HepG2 (cell line): ENCODE measurements at regions not wholly inside any gene's neighbourhood (a gene's known extent, or its start where the extent isn't known, plus 50 kb on each side); places are given as distances from the start of the nearest gene placed in this dataset.

Experiments used
- ATAC-seq: fragments of 200-7000 bp; cut with Tn5 transposase; 3 replicates; pipeline ENCODE4 v1.9.1; 2020; ENCODE audit warnings: mild to moderate bottlenecking, moderate library complexity
- BruUV-seq: library from RNA; stranded (reverse); fragments of 400-500 nt; replicated peaks from 2 replicates; lab custom pipeline; 2021; lab: Mats Ljungman, UMichigan
- CTCF ChIA-PET: fragments of 300-600 bp; formaldehyde crosslinking; extraction: SDS; loops from one replicate; lab custom pipeline; 2021; ENCODE audit warnings: low total read pairs, inconsistent platforms, low intra/inter-chr PET ratio; lab: Yijun Ruan, JAX
- POLR2A ChIA-PET: fragments of 350-600 bp; sonication (Branson Sonifier 250); formaldehyde crosslinking; loops from one replicate; lab custom pipeline; 2020; ENCODE audit warnings: antibody characterized with exemption, inconsistent platforms; lab: Yijun Ruan, JAX
- DNase-seq: peaks from one replicate; pipeline ENCODE4 v3.0.0-alpha.2; 2015; ENCODE audit warnings: low spot score
- FAIRE-seq: peaks from 3 replicates; lab custom pipeline; 2011; peaks lifted over from hg19 to GRCh38; lab: Jason Lieb, UNC
- H2AFZ ChIP-seq: one replicate; pipeline ENCODE4 v1.6.1; 2011; ENCODE audit warnings: low read length, inconsistent platforms
- H3K27ac ChIP-seq: fragments of 300-600 bp; 3 replicates; pipeline ENCODE4 v1.8.0; 2011; ENCODE audit warnings: mixed run types, mild to moderate bottlenecking, mixed read lengths, low read length, inconsistent platforms; ENCODE audit not compliant: insufficient read depth; ENCODE audit errors: extremely low read length
- H3K27me3 ChIP-seq, 2 experiments: fragments of 200-600 bp in 1 of 2; 2 replicates in 1 of 2; 3 replicates in 1 of 2; pipeline versions ENCODE4 v1.6.0 to v1.8.0; 2011; ENCODE audit warnings: low read length in 2 of 2, mild to moderate bottlenecking in 2 of 2, moderate library complexity in 2 of 2, inconsistent platforms in 1 of 2; ENCODE audit not compliant: insufficient read depth in 2 of 2, control insufficient read depth in 1 of 2
- H3K36me3 ChIP-seq, 2 experiments: fragments of 200-600 bp in 1 of 2; replicated peaks in 1 of 2; 2 replicates in 1 of 2; 3 replicates in 1 of 2; pipeline versions ENCODE4 v1.5.1 to v1.8.0; 2011; ENCODE audit warnings: low read length in 2 of 2, inconsistent platforms in 1 of 2; ENCODE audit not compliant: insufficient read depth in 2 of 2, control insufficient read depth in 1 of 2
- H3K4me1 ChIP-seq: 2 replicates; pipeline ENCODE4 v1.5.1; 2012; ENCODE audit warnings: low read length, inconsistent platforms; ENCODE audit not compliant: insufficient read depth
- H3K4me2 ChIP-seq: 2 replicates; pipeline ENCODE4 v1.6.0; 2011; ENCODE audit warnings: low read depth, low read length, inconsistent platforms
- H3K4me3 ChIP-seq, 3 experiments: fragments of 200-600 bp in 1 of 3; sonication (generic), shearing (Covaris generic) in 1 of 3; replicated peaks in 1 of 3; 2 replicates each; pipeline ENCODE4 v1.5.1; 2011 to 2016; ENCODE audit warnings: low read length in 3 of 3, inconsistent platforms in 2 of 3, low read depth in 2 of 3, mild to moderate bottlenecking in 2 of 3, control low read depth in 1 of 3, mixed read lengths in 1 of 3; ENCODE audit not compliant: insufficient read depth in 1 of 3
- H3K79me2 ChIP-seq: one replicate; pipeline ENCODE4 v1.6.1; 2011; ENCODE audit warnings: low read length, inconsistent platforms; ENCODE audit not compliant: insufficient read depth
- H3K9ac ChIP-seq: 2 replicates; pipeline ENCODE4 v1.6.0; 2011; ENCODE audit warnings: mild to moderate bottlenecking, low read depth, low read length, inconsistent platforms; ENCODE audit not compliant: insufficient read depth
- H3K9me3 ChIP-seq: 2 replicates; pipeline ENCODE4 v1.5.1; 2012; ENCODE audit warnings: mild to moderate bottlenecking, low read length
- H4K20me1 ChIP-seq: 2 replicates; pipeline ENCODE4 v1.6.0; 2011; ENCODE audit warnings: inconsistent platforms, mild to moderate bottlenecking, low read length, moderate library complexity; ENCODE audit not compliant: insufficient read depth
- CAMTA2 ChIP-seq: sonication (generic); formaldehyde crosslinking; IDR thresholded peaks from 2 replicates; pipeline ENCODE4 v1.4.0; 2020; ENCODE audit warnings: mild to moderate bottlenecking, missing genetic modification reagents, borderline replicate concordance
- MAFF ChIP-seq: IDR thresholded peaks from 2 replicates; pipeline ENCODE4 v1.6.1; 2011; ENCODE audit warnings: low read depth, low read length, improper control_type of control experiment
- SMAD1 ChIP-seq: sonication (generic); formaldehyde crosslinking; IDR thresholded peaks from 2 replicates; pipeline ENCODE4 v1.4.0; 2020; ENCODE audit warnings: missing genetic modification reagents, low read depth, mild to moderate bottlenecking, borderline replicate concordance
- ZBTB3 ChIP-seq: sonication (generic); formaldehyde crosslinking; IDR thresholded peaks from 2 replicates; pipeline ENCODE4 v1.4.0; 2020; ENCODE audit warnings: low read depth, mild to moderate bottlenecking, moderate library complexity, missing genetic modification reagents, borderline replicate concordance
- ZNF589 ChIP-seq: sonication (generic); formaldehyde crosslinking; conservative IDR thresholded peaks from 2 replicates; pipeline ENCODE4 v1.8.0; 2022; ENCODE audit warnings: mild to moderate bottlenecking, moderate library complexity, missing genetic modification reagents
- in situ Hi-C: cut with HindIII; loops from 2 replicates; pipeline ENCODE4 v1.10.0; 2017; ENCODE audit warnings: low pct_unique_long_range_greater_than_20kb; ENCODE audit not compliant: extremely low pct_ligation_motif_present
- intact Hi-C: fragments of 100-400 bp; cut with micrococcal nuclease; formaldehyde crosslinking; loops from one replicate; pipeline ENCODE4 v1.10.0; 2022; ENCODE audit not compliant: unreplicated experiment
- TF ChIP-seq, protein P1 (sequence below): sonication (generic); formaldehyde crosslinking; IDR thresholded peaks from 2 replicates; pipeline ENCODE4 v1.9.0; 2022; ENCODE audit warnings: low read depth, missing genetic modification reagents
- TF ChIP-seq, protein P2 (sequence below): sonication (generic); formaldehyde crosslinking; IDR thresholded peaks from 2 replicates; pipeline ENCODE4 v1.4.0; 2020; ENCODE audit warnings: missing genetic modification reagents
- TF ChIP-seq, protein P3 (sequence below): sonication (generic); formaldehyde crosslinking; IDR thresholded peaks from 2 replicates; pipeline ENCODE4 v1.5.0; 2020; ENCODE audit warnings: missing genetic modification reagents
- TF ChIP-seq, protein P4 (sequence below): sonication (generic); formaldehyde crosslinking; IDR thresholded peaks from 2 replicates; pipeline ENCODE4 v1.4.0; 2020; ENCODE audit warnings: missing genetic modification reagents, borderline replicate concordance
- TF ChIP-seq, protein P5 (sequence below): sonication (generic); formaldehyde crosslinking; IDR thresholded peaks from 2 replicates; pipeline ENCODE4 v1.8.1; 2023; ENCODE audit warnings: missing genetic modification reagents, inconsistent platforms, borderline replicate concordance
- TF ChIP-seq, protein P6 (sequence below): sonication (generic); formaldehyde crosslinking; IDR thresholded peaks from 2 replicates; pipeline ENCODE4 v1.8.1; 2023; ENCODE audit warnings: mild to moderate bottlenecking, moderate library complexity, missing genetic modification reagents

DNA sequence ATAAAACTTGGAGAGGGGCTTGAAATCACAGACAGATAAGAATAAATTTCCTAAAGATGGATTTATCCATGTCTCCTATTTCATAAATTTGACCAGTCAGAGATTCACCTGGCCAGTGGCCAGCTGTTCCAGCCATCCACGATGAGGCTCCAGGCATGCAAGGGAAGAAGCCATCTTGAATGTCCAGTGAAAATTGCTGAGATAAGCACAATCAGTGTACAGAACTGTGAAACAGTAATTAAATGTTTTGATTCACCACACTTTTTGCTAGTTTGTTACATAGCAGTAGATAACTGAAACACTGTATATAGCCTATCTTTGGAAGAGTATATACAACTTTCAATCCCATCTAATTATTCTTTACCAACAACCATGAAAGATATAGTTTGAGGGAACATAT, 163.5 kb downstream of the HINT1 start (continued):
- TF ChIP-seq, protein P1, sequence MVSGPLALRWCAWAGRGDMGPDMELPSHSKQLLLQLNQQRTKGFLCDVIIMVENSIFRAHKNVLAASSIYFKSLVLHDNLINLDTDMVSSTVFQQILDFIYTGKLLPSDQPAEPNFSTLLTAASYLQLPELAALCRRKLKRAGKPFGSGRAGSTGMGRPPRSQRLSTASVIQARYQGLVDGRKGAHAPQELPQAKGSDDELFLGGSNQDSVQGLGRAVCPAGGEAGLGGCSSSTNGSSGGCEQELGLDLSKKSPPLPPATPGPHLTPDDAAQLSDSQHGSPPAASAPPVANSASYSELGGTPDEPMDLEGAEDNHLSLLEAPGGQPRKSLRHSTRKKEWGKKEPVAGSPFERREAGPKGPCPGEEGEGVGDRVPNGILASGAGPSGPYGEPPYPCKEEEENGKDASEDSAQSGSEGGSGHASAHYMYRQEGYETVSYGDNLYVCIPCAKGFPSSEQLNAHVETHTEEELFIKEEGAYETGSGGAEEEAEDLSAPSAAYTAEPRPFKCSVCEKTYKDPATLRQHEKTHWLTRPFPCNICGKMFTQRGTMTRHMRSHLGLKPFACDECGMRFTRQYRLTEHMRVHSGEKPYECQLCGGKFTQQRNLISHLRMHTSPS (CRISPR knock-in tag) = no peak
- TF ChIP-seq SMAD1 (CRISPR knock-in tag) = no peak
- TF ChIP-seq, all 625 proteins: peak for 2

DNA sequence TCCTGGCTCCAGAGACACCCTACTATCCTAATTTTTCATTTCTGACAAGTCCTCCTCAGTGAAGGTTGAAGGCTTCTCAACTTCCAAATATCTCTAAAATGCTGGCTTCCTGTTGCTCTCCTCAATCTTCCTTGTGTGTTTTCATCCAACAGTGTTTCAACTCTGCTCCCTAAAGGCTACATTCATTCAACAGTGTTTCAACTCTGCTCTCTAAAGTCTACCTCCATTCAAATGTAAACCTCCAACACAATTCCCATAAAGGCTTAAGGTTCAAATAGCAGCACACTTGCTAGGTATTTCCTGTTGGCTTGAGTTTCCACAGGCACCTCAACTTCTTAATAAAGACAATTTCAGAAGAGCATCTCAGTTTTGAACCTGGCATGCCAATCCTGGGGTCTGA, 164.8 kb downstream of the HINT1 start:
- Histone ChIP-seq H3K36me3 (no peaks in the 10 kb centered on the region), H3K9ac (no peak overlapping the region), H2AFZ (no peak overlapping the region), H3K9me3 (no peaks in the 10 kb centered on the region), H3K4me3 (no peak overlapping the region), H3K4me2 (no peak overlapping the region), H3K79me2 (no peaks in the 10 kb centered on the region), H3K27ac (no peak overlapping the region), H3K4me1 (no peaks in the 10 kb centered on the region), H4K20me1 (no peaks in the 10 kb centered on the region), H3K27me3 (no peaks in the 10 kb centered on the region)
- ChIA-PET POLR2A (no interaction called here), CTCF (no interaction called here)
- BruUV-seq = no TSS peak
- in situ Hi-C loops (no loop called here), intact Hi-C loops (no loop called here)
- FAIRE-seq (no peak), ATAC-seq (no peak), DNase-seq (no peak)
- TF ChIP-seq, protein P2, sequence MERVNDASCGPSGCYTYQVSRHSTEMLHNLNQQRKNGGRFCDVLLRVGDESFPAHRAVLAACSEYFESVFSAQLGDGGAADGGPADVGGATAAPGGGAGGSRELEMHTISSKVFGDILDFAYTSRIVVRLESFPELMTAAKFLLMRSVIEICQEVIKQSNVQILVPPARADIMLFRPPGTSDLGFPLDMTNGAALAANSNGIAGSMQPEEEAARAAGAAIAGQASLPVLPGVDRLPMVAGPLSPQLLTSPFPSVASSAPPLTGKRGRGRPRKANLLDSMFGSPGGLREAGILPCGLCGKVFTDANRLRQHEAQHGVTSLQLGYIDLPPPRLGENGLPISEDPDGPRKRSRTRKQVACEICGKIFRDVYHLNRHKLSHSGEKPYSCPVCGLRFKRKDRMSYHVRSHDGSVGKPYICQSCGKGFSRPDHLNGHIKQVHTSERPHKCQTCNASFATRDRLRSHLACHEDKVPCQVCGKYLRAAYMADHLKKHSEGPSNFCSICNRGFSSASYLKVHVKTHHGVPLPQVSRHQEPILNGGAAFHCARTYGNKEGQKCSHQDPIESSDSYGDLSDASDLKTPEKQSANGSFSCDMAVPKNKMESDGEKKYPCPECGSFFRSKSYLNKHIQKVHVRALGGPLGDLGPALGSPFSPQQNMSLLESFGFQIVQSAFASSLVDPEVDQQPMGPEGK (CRISPR knock-in tag) = no peak
- TF ChIP-seq, protein P3, sequence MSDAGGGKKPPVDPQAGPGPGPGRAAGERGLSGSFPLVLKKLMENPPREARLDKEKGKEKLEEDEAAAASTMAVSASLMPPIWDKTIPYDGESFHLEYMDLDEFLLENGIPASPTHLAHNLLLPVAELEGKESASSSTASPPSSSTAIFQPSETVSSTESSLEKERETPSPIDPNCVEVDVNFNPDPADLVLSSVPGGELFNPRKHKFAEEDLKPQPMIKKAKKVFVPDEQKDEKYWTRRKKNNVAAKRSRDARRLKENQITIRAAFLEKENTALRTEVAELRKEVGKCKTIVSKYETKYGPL (CRISPR knock-in tag) = no peak
- TF ChIP-seq MAFF (no peak), CAMTA2 (CRISPR knock-in tag) (no peak), ZBTB3 (CRISPR knock-in tag) (no peak), ZNF589 (no peak)
- TF ChIP-seq, protein P4, sequence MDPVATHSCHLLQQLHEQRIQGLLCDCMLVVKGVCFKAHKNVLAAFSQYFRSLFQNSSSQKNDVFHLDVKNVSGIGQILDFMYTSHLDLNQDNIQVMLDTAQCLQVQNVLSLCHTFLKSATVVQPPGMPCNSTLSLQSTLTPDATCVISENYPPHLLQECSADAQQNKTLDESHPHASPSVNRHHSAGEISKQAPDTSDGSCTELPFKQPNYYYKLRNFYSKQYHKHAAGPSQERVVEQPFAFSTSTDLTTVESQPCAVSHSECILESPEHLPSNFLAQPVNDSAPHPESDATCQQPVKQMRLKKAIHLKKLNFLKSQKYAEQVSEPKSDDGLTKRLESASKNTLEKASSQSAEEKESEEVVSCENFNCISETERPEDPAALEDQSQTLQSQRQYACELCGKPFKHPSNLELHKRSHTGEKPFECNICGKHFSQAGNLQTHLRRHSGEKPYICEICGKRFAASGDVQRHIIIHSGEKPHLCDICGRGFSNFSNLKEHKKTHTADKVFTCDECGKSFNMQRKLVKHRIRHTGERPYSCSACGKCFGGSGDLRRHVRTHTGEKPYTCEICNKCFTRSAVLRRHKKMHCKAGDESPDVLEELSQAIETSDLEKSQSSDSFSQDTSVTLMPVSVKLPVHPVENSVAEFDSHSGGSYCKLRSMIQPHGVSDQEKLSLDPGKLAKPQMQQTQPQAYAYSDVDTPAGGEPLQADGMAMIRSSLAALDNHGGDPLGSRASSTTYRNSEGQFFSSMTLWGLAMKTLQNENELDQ = no peak
- TF ChIP-seq, protein P5, sequence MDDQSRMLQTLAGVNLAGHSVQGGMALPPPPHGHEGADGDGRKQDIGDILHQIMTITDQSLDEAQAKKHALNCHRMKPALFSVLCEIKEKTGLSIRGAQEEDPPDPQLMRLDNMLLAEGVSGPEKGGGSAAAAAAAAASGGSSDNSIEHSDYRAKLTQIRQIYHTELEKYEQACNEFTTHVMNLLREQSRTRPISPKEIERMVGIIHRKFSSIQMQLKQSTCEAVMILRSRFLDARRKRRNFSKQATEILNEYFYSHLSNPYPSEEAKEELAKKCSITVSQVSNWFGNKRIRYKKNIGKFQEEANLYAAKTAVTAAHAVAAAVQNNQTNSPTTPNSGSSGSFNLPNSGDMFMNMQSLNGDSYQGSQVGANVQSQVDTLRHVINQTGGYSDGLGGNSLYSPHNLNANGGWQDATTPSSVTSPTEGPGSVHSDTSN (CRISPR knock-in tag) = no peak
- TF ChIP-seq, protein P6, sequence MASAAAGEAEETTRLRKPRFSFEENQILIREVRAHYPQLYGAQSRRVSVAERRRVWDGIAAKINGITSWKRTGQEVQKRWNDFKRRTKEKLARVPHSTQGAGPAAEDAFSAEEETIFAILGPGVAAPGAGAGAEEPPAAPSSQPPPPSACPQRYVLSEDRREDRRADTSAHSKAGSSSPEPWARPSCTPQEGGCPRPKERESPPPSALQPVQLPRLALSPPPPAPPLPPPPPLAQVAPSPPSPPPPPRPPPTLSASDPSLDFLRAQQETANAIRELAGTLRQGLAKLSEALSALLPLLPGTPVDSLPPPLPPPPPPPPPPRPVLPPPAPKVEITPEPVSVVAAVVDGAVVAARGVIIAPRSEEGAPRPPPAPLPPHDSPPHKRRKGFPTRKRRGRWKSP (CRISPR knock-in tag) = no peak
